ENCODE measurements at regions not wholly inside any gene's neighbourhood (a gene's known extent, or its start where the extent isn't known, plus 50 kb on each side); places are given as distances from the start of the nearest gene placed in this dataset.

- Histone ChIP-seq H3K27me3 (ENCODE audit: control insufficient read depth, insufficient read depth, low read length) (no peaks in the 10 kb centered on the region), H3K4me3 (ENCODE audit: low read length) (no peak overlapping the region), H3K9me3 (ENCODE audit: control insufficient read depth, insufficient read depth, low read length) (no peaks in the 10 kb centered on the region), H3K27ac (ENCODE audit: low read length) (no peak overlapping the region), H3K4me1 (ENCODE audit: control insufficient read depth, insufficient read depth, low read length) (no peaks in the 10 kb centered on the region), H3K36me3 (ENCODE audit: control insufficient read depth, insufficient read depth, low read length) (no peaks in the 10 kb centered on the region)
- no peak for DNase-seq (ENCODE audit: low read depth, low spot score)
- no CpG with 5 or more reads among the region's 2 CpGs for WGBS (ENCODE audit: insufficient coverage, insufficient read length)
Observed at GRCh38 chr4:37531151-37531550, 155.0 kb downstream of the RELL1 start.

GRCh38 chr4:37530451-37530850 is 155.7 kb downstream of the RELL1 start:
- no CpG with 5 or more reads among the region's 9 CpGs for WGBS (ENCODE audit: insufficient coverage, insufficient read length)
- H3K9me3 ChIP-seq (ENCODE audit: control insufficient read depth, insufficient read depth, low read length) = no peaks in the 10 kb centered on the region
- H3K4me3 ChIP-seq (ENCODE audit: low read length) = no peak overlapping the region
- no peak overlapping the region for H3K27ac ChIP-seq (ENCODE audit: low read length)
- no peak for DNase-seq (ENCODE audit: low read depth, low spot score)
- H3K27me3 ChIP-seq (ENCODE audit: control insufficient read depth, insufficient read depth, low read length) = no peaks in the 10 kb centered on the region
- H3K4me1 ChIP-seq (ENCODE audit: control insufficient read depth, insufficient read depth, low read length) = no peaks in the 10 kb centered on the region
- H3K36me3 ChIP-seq (ENCODE audit: control insufficient read depth, insufficient read depth, low read length) = no peaks in the 10 kb centered on the region

DNA sequence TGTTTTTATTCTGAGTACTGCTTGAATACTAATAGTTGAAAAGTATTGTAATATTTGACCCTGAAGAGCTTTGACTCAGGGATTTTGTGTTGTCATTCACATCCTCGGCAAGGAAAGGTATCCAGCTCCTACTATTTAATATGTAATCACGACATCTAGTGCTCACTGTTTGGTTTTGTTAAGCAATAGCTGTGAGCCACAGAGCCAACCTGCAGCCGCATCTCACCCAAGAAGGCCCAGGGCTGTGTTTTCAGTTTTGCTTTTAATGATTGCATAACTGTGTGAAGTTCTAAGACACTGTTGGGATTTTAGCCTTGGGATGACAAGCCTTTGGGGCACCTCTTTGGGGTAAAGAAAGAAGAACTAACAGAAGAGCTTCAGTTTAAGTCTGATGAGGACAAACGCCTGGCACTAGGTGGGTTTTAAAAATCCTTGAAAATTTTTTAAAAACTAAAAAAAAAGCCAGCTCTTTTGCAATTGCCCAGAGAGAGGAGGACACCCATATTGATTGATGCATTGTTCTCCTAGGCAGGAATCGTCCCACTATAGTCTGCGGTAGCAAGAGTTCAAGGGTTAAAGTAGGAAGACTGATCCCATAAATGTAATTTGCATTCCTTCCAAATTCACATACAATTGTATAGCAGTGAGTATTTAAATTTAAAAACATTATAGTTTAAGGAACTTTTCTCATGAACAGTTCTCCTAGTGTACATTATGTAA is 157.8 kb downstream of the RELL1 start:
- no CpG with 5 or more reads among the region's 6 CpGs for WGBS (ENCODE audit: insufficient coverage, insufficient read length)
- Histone ChIP-seq H3K4me1 (ENCODE audit: control insufficient read depth, insufficient read depth, low read length) (no peaks in the 10 kb centered on the region), H3K4me3 (ENCODE audit: low read length) (no peak overlapping the region), H3K36me3 (ENCODE audit: control insufficient read depth, insufficient read depth, low read length) (no peaks in the 10 kb centered on the region), H3K27ac (ENCODE audit: low read length) (no peak overlapping the region), H3K9me3 (ENCODE audit: control insufficient read depth, insufficient read depth, low read length) (no peaks in the 10 kb centered on the region), H3K27me3 (ENCODE audit: control insufficient read depth, insufficient read depth, low read length) (no peaks in the 10 kb centered on the region)
- DNase-seq (ENCODE audit: low read depth, low spot score) = no peak

- H3K4me1 ChIP-seq (ENCODE audit: control insufficient read depth, insufficient read depth, low read length) = no peaks in the 10 kb centered on the region
- no CpG with 5 or more reads among the region's 2 CpGs for WGBS (ENCODE audit: insufficient coverage, insufficient read length)
- H3K36me3 ChIP-seq (ENCODE audit: control insufficient read depth, insufficient read depth, low read length) = no peaks in the 10 kb centered on the region
- no peak overlapping the region for H3K27ac ChIP-seq (ENCODE audit: low read length)
- no peak for DNase-seq (ENCODE audit: low read depth, low spot score)
- no peak overlapping the region for H3K4me3 ChIP-seq (ENCODE audit: low read length)
- H3K9me3 ChIP-seq (ENCODE audit: control insufficient read depth, insufficient read depth, low read length) = no peaks in the 10 kb centered on the region
- H3K27me3 ChIP-seq (ENCODE audit: control insufficient read depth, insufficient read depth, low read length) = no peaks in the 10 kb centered on the region
Observed at GRCh38 chr4:37524267-37524666, 161.9 kb downstream of the RELL1 start.

- no CpG with 5 or more reads among the region's 1 CpG for WGBS (ENCODE audit: insufficient coverage, insufficient read length)
- no peaks in the 10 kb centered on the region for H3K9me3 ChIP-seq (ENCODE audit: control insufficient read depth, insufficient read depth, low read length)
- no peaks in the 10 kb centered on the region for H3K36me3 ChIP-seq (ENCODE audit: control insufficient read depth, insufficient read depth, low read length)
- H3K27ac ChIP-seq (ENCODE audit: low read length) = no peak overlapping the region
- H3K4me3 ChIP-seq (ENCODE audit: low read length) = no peak overlapping the region
- no peaks in the 10 kb centered on the region for H3K27me3 ChIP-seq (ENCODE audit: control insufficient read depth, insufficient read depth, low read length)
- no peaks in the 10 kb centered on the region for H3K4me1 ChIP-seq (ENCODE audit: control insufficient read depth, insufficient read depth, low read length)
- DNase-seq (ENCODE audit: low read depth, low spot score) = no peak
Observed at GRCh38 chr4:37522996-37523395, 163.2 kb downstream of the RELL1 start.

DNA sequence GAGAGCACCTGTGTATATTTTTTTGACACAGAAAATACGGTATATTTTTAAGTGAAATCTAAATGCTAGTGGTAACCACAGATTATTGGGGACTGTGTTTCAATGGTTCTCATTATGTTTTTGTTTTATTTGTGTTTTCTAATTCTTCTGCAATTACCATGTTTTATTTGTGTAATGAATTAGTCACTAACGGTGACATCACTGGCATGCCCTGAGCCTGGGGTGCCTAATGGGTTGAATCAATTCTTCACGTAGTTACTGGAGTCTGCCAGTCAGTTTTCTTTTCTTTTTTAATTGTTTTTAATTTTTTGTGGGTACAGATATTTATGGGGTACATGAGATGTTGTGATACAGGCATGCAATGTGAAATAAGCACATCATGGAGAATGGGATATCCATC is 168.8 kb downstream of the RELL1 start:
- no peaks in the 10 kb centered on the region for H3K4me1 ChIP-seq (ENCODE audit: control insufficient read depth, insufficient read depth, low read length)
- no peaks in the 10 kb centered on the region for H3K36me3 ChIP-seq (ENCODE audit: control insufficient read depth, insufficient read depth, low read length)
- H3K27ac ChIP-seq (ENCODE audit: low read length) = no peak overlapping the region
- H3K27me3 ChIP-seq (ENCODE audit: control insufficient read depth, insufficient read depth, low read length) = no peaks in the 10 kb centered on the region
- no peaks in the 10 kb centered on the region for H3K9me3 ChIP-seq (ENCODE audit: control insufficient read depth, insufficient read depth, low read length)
- H3K4me3 ChIP-seq (ENCODE audit: low read length) = no peak overlapping the region
- no peak for DNase-seq (ENCODE audit: low read depth, low spot score)
- WGBS (ENCODE audit: insufficient coverage, insufficient read length) = no CpG with 5 or more reads among the region's 3 CpGs

- Histone ChIP-seq H3K27ac (ENCODE audit: low read length) (no peak overlapping the region), H3K36me3 (ENCODE audit: control insufficient read depth, insufficient read depth, low read length) (no peaks in the 10 kb centered on the region), H3K4me3 (ENCODE audit: low read length) (no peak overlapping the region), H3K27me3 (ENCODE audit: control insufficient read depth, insufficient read depth, low read length) (no peaks in the 10 kb centered on the region), H3K4me1 (ENCODE audit: control insufficient read depth, insufficient read depth, low read length) (no peaks in the 10 kb centered on the region), H3K9me3 (ENCODE audit: control insufficient read depth, insufficient read depth, low read length) (no peaks in the 10 kb centered on the region)
- DNase-seq (ENCODE audit: low read depth, low spot score) = no peak
- whole genome bisulfite sequencing (ENCODE audit: insufficient coverage, insufficient read length) = no CpG with 5 or more reads among the region's 7 CpGs
Observed at GRCh38 chr4:37516057-37516775, 170.0 kb downstream of the RELL1 start.

GRCh38 chr4:37510626-37511025 is 175.6 kb downstream of the RELL1 start:
- H3K36me3 ChIP-seq (ENCODE audit: control insufficient read depth, insufficient read depth, low read length) = no peaks in the 10 kb centered on the region
- no peak overlapping the region for H3K4me3 ChIP-seq (ENCODE audit: low read length)
- no peak for DNase-seq (ENCODE audit: low read depth, low spot score)
- no peaks in the 10 kb centered on the region for H3K27me3 ChIP-seq (ENCODE audit: control insufficient read depth, insufficient read depth, low read length)
- H3K9me3 ChIP-seq (ENCODE audit: control insufficient read depth, insufficient read depth, low read length) = no peaks in the 10 kb centered on the region
- no peak overlapping the region for H3K27ac ChIP-seq (ENCODE audit: low read length)
- no peaks in the 10 kb centered on the region for H3K4me1 ChIP-seq (ENCODE audit: control insufficient read depth, insufficient read depth, low read length)

DNA sequence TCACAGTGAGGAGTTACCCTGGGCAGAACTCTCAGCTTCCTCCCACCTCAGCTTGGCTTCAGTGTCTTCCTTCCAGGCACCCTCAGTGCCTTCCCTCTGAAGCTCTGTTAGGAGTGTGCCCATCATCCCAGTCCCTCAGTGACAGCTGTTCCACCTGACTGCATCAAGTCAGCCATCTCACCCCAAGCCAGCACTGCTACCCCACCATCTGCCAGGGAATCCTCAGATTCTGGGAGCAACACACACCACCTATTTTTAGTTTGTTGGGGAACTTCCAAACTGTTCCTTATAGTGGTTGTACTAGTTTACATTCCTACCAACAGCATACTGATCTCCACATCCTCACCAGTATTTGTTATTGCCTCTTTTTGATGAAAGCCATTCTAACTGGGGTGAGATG is 182.9 kb downstream of the RELL1 start:
- Histone ChIP-seq H3K36me3 (ENCODE audit: control insufficient read depth, insufficient read depth, low read length) (no peaks in the 10 kb centered on the region), H3K4me3 (ENCODE audit: low read length) (no peak overlapping the region), H3K4me1 (ENCODE audit: control insufficient read depth, insufficient read depth, low read length) (peaks cover 1% of the 10 kb centered on the region; the same call in 1 of the 2 replicates), H3K27me3 (ENCODE audit: control insufficient read depth, insufficient read depth, low read length) (no peaks in the 10 kb centered on the region), H3K9me3 (ENCODE audit: control insufficient read depth, insufficient read depth, low read length) (no peaks in the 10 kb centered on the region), H3K27ac (ENCODE audit: low read length) (no peak overlapping the region)
- DNase-seq (ENCODE audit: low read depth, low spot score) = no peak

GRCh38 chr4:37502070-37502469 is 184.1 kb downstream of the RELL1 start:
- Histone ChIP-seq H3K4me3 (ENCODE audit: low read length) (no peak overlapping the region), H3K9me3 (ENCODE audit: control insufficient read depth, insufficient read depth, low read length) (no peaks in the 10 kb centered on the region), H3K27me3 (ENCODE audit: control insufficient read depth, insufficient read depth, low read length) (no peaks in the 10 kb centered on the region), H3K27ac (ENCODE audit: low read length) (no peak overlapping the region), H3K36me3 (ENCODE audit: control insufficient read depth, insufficient read depth, low read length) (no peaks in the 10 kb centered on the region), H3K4me1 (ENCODE audit: control insufficient read depth, insufficient read depth, low read length) (peaks cover 1% of the 10 kb centered on the region; the same call in 1 of the 2 replicates)
- no peak for DNase-seq (ENCODE audit: low read depth, low spot score)
- no CpG with 5 or more reads among the region's 8 CpGs for WGBS (ENCODE audit: insufficient coverage, insufficient read length)
